Brain pericyte (primary cell): ENCODE measurements at regions not wholly inside any gene's neighbourhood (a gene's known extent, or its start where the extent isn't known, plus 50 kb on each side); places are given as distances from the start of the nearest gene placed in this dataset.
A peak's percentile ranks its signal among the peaks of the same experiment; 100 is the strongest.

Experiments used
- DNase-seq: peaks from one replicate; pipeline ENCODE4 v3.0.0-alpha.2; 2012; ENCODE audit warnings: low read depth, low spot score

DNA sequence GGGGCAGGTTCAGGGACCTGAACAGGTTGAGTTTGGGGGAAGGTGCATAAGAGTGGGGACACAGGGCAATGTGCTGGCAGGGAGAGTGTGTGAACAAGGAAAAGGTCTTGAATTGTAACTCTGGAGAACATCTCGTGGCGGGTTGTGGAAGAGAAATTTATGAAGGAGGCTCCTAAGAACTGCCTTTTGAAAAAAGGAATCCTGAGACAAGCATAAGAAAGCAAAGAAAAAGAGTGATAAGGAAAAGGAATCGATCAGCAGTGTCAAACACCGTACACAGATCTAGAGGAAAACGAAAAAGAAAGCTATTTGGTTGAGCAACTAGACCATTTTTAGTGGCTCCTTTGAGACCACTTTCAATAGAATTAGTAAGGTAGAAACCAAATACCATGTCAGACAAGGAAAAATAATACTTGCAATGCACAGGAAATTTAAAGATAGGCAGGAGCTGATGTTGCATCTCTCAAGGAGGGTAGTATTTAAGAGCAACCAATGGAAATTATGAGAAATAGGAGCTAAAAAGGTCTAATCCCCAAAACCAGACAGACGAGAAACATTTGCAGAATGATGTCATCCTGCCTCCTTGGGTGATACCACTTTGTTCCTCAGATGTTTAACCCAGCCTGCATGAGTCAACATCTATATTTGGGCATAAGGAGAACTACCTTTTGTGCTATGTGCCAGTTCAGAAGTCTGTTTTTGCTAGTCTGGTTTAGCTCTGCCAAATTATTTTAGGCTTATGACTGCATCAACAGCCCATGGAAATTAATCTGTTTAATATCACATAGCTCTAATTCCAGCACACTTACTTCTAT, 64.5 kb upstream of the STK38L start:
- peak; percentile 30 for DNase-seq

DNA sequence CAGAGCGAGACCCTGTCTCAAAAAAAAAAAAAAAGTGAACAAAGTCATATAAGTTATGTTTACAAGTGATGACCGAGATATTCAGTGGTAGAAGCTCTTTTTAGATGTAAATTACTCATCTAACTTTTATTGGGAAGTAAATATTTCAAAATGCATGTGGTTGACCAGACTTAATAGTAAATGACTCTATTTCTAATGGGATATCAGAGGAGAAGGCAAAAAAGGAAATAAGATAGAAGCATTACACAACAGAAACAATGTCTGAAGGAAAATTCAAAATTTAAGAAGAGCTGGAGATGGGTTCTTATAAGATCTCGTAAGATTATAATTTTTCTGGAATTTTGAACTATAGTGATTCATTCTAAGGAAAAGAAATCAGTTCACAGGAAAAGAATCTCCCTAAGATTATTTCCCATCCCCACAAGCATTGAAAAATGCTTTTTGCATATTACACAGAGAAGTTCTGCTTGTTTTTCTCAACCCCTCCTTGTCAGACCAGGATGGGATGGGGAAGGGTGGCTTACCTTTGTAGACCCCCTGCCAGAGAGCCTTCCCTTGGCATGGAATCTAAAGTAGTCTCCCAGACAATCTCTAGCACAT, 63.1 kb upstream of the STK38L start:
- DNase-seq = no peak

DNA sequence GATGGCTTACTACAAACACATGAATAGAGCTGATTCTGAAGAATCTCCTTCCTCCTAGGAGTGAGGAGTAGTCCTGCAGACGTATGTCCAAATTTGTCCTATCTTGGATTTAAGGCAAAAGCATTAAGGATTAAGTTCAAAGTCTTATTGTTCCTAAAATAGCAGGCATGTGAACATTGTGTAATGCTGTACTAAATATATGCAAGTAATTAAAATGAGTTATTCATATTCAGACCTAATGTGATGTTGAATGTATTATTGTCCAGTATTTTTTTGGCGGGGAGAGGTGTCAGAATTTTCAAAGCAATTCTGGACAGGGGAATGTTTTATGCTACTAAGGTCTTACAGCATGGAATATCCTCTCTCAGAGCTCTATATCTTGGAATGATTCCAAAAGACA, 60.7 kb upstream of the STK38L start:
- DNase-seq = no peak

DNA sequence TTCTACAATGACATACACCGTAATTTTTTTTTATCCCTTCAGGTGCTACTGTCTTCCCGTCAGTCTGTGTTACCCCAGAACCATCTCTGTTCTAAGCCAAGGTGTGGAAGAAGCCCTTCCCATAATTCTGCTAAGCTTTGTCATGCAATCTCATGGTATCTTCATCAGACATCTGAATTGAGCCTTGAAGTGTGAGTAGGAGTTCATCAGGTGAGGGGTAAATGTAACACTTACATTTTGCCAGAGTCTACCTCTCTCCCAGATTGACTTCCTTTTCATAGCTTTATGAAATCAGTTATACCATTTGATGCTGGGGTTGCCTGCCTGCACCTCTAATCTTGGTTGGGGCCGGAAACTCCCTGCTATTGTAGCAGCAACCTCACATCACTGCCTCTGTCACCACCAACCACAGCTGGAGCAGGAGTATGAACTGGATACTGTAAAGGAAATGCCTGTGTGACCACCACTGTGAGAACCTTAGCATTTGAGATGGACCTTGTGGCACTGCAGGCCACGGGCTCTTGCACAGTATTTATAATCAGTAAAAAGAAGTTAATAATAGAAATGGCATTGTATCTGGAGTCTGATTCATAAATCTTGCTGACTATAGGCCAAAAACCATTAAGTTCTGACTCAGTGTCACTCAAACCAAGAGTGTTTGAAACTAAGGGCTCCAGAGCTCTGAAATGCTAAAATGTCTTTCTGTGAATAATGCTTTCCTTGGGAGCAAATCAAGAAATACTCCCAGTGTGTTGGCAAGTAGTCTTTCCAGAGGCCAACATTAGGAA, 58.7 kb upstream of the STK38L start:
- DNase-seq = no peak

DNA sequence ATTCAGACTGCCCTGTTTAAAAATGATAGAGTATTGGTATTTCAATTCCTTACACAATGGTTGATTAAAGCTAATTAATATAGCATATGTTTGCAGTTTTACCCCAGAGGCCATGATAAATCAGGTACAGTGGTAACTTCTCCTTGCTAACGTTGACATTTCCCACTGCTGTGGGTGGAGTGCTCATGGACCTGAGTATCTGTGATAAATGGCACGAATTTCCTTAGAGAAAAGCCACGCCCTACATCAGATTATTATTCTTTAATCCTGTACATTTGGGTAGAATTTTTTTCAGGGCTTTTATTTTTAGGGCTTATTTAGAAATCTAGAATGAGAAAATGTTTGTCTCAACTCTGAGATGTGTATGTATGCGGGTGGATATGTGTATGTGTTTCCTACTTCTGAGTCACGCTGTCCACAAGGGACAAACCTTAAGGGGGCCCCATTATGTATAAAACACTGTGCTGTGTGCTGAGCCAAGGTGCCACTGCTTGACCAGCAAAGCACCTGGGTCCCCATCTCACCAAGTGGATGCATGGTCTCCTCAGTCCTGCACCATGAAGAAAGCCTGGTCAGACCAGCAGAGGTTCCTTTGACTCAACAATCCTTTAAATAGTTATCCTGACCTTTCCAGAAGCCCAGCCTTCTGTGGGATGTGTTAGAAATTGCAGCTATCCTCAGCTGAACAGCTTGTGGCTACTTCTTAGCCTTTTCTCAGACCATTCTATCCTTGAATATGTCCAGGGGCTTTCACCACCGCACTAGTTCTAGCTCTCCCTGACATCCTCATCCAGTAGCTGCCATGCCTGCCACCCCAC, 57.9 kb upstream of the STK38L start:
- no peak for DNase-seq

DNA sequence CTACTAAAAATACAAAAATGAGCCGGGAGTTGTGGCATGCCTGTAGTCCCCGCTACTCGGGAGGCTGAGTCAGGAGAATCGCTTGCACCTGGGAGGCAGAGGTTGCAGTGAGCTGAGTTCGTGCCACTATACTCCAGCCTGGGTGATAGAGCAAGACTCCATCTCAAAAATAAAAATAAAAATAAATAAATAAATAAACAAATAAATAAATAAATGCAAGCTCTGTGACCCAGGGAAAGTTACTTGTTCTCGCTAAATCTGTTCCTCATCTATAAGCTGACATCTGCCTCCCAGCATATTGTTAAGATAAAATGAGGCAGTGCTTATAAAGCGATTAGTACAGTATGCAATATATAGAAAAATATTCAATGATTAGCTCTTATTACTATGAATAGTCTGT, 56.4 kb upstream of the STK38L start:
- no peak for DNase-seq

DNA sequence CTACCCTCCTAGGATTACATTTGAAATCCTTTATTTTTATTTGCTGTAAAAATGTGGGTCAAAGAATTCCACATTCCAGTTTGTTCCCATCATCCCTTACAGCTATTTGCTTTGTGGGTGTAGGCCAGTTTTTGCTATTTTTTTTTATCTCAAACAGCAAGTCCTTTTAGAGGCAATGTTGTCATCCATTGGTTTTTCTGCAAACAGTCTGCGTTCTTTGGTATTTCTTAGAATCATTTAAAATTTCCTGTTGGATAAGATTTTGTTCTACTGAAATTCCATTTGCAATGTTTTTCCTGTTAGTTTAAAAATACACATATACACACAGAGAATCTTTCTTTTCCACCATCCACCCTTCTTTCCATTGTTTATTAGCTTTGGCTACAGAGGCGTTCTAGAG, 53.3 kb upstream of the STK38L start:
- DNase-seq = no peak

DNA sequence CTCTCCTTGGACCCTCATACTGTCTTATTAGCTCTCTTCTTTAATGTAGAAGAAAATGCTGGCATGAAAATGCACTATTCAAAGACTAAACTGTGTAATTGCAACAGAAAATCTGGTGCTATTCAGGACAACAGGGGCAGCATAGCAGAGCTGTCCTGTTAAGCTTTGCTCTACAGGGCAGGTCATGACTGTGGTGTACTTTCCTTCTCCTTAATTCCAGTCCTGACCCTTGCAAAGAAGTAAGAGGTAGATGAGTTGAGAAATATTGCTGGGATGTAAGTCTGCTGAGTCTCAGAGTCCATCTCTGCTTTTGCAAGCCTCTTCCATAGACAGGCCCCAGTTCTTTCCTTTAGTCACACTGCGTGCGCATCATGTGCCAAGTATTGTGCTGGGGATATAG, 52.6 kb upstream of the STK38L start:
- no peak for DNase-seq

DNA sequence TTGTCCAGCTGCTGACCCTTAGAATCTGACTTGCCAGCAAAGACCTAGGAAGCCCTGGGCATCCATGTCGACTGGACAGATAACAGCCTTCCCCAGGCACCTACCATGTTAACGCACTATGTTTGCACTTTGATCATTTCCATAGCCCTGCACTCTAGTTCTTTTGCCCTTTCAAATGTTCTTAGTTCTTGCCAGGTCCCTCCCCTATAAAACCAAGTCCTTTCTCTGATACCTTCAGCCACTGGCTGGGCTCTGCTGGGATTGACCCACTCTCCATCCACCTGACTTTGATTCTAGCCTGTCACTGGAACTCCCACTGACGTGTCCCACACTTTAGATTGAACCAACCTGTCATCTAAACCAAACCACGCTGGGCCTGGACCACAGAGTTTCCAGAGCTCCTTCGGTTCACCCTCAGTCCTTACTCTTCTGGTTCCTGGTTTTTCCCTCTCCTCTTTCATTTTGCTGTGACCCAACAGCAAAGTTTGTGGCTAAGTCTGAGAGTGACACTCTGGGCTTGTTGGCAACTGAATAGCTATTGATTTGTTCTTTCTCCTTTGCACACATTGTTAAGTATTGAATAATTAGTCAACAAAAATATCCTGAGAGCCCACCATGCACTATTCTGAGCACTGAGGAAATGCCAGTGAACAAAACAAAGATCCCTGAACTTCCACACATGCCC, 51.8 kb upstream of the STK38L start:
- DNase-seq = no peak

DNA sequence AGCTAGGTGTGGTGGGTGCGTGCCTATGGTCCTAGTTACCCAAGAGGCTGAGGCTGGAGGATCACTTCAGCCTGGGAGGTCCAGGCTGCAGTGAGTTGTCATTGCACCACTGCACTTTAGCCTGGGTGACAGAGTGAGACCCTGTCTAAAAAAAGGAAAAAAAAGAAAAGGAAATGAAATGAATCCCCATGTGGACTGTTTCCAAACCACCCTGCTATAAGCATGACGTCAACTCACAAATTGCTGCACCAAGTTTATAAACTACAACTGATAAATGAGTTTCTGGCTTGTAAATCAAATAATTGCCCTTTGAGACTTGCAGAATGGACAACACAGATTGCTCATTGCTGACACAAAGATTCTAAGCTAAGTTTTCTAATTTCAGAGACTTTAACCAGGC, 51.0 kb upstream of the STK38L start:
- no peak for DNase-seq

DNA sequence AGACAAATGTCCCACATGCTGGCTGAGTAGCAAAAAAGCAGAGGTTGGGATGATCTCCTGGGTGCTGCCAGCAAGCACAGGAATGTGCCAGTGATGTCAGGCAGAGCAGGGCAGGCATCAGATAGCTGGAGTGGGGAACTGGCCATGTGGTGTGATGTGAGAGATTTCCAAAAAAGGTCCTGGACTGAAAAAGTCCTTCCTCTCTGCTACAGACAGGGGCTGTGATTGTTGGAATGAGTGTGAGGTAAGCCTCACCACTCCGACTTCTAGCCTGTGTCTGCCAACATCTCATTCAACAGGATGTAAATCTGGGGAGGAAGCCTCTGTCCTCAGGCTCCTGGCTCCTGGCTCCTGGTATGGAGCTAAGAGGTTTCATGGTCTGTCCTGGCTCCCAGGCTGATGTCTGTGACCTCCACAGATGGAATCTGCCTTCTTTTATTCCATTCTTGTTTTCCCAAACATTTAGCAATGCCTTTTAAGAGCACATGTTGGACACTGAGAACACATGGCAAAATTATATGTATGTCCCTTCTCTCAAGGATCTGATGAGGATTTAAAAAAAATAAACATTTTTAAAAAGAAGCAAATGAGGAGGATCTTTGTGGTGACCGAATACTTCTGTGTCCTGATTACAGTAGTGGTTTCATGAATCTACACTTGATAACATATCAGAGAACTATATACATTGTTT, 50.1 kb upstream of the STK38L start:
- no peak for DNase-seq
